HCT116 (cell line): ENCODE measurements at regions not wholly inside any gene's neighbourhood (a gene's known extent, or its start where the extent isn't known, plus 50 kb on each side); places are given as distances from the start of the nearest gene placed in this dataset.
A peak's percentile ranks its signal among the peaks of the same experiment; 100 is the strongest.

Source experiments
- ATAC-seq: fragments of 200-7000 bp; cut with Tn5 transposase; 2 replicates; pipeline ENCODE4 v1.9.1; 2020; ENCODE audit warnings: mild to moderate bottlenecking, moderate library complexity
- BruUV-seq: library from RNA; stranded (reverse); fragments of 400-500 nt; replicated peaks from 2 replicates; lab custom pipeline; 2021; lab: Mats Ljungman, UMichigan
- CTCF ChIA-PET: fragments of 300-600 bp; sonication (Branson Sonifier 250); formaldehyde crosslinking; loops from one replicate; lab custom pipeline; 2021; ENCODE audit warnings: antibody characterized with exemption; lab: Charles Lee
- POLR2A ChIA-PET: fragments of 300-600, 350-600 bp; sonication (Branson Sonifier 250); formaldehyde crosslinking; loops from one replicate; lab custom pipeline; 2021; ENCODE audit warnings: antibody characterized with exemption; lab: Charles Lee
- RAD21 ChIA-PET, 2 experiments: fragments of 300-600 bp; sonication (Branson Sonifier 250); formaldehyde crosslinking; loops; one replicate each; lab custom pipeline; 2023; ENCODE audit warnings: low total read pairs in 2 of 2; ENCODE audit not compliant: uncharacterized antibody in 2 of 2, unreplicated experiment in 2 of 2, low non-redundant PET in 1 of 2; lab: Charles Lee
- DNase-seq: peaks from one replicate; pipeline ENCODE4 v3.0.0-alpha.2; 2010; ENCODE audit warnings: low read depth, low spot score
- H2AFZ ChIP-seq: fragments of 200-600 bp; shearing (Covaris generic), sonication (generic); 2 replicates; pipeline ENCODE4 v1.6.1; 2017; ENCODE audit warnings: low read depth, mixed run types, mixed read lengths, antibody characterized with exemption, low read length; ENCODE audit not compliant: poor library complexity, severe bottlenecking
- H3K27ac ChIP-seq: 2 replicates; pipeline ENCODE4 v1.5.1; 2012; ENCODE audit warnings: low read depth, low read length
- H3K27me3 ChIP-seq: fragments of 200-600 bp; sonication (generic); 2 replicates; pipeline ENCODE4 v1.6.1; 2016; ENCODE audit warnings: mixed run types, low read length, mixed read lengths; ENCODE audit not compliant: insufficient read depth
- H3K36me3 ChIP-seq, 2 experiments: fragments of 200-500 bp in 1 of 2; fragments of 200-600 bp in 1 of 2; sonication (Bioruptor generic) in 1 of 2; sonication (generic) in 1 of 2; 2 replicates each; pipeline versions ENCODE4 v1.5.1 to v1.6.1; 2014 to 2016; ENCODE audit warnings: low read length in 2 of 2, inconsistent platforms in 1 of 2, mixed read lengths in 1 of 2, mixed run types in 1 of 2; ENCODE audit not compliant: insufficient read depth in 2 of 2, control insufficient read depth in 1 of 2
- H3K4me1 ChIP-seq, 2 experiments: fragments of 200-600 bp in 1 of 2; sonication (generic) in 1 of 2; 2 replicates each; pipeline versions ENCODE4 v1.5.1 to v1.6.1; 2012 to 2017; ENCODE audit warnings: low read length in 2 of 2, inconsistent platforms in 1 of 2, mild to moderate bottlenecking in 1 of 2, mixed read lengths in 1 of 2, mixed run types in 1 of 2, moderate library complexity in 1 of 2; ENCODE audit not compliant: insufficient read depth in 2 of 2, control insufficient read depth in 1 of 2
- H3K4me2 ChIP-seq: fragments of 200-600 bp; sonication (generic); 2 replicates; pipeline ENCODE4 v1.6.1; 2017; ENCODE audit warnings: mixed run types, low read length, mixed read lengths
- H3K4me3 ChIP-seq, 2 experiments: fragments of 200-600 bp in 1 of 2; sonication (generic) in 1 of 2; replicated peaks in 1 of 2; 2 replicates each; pipeline ENCODE4 v1.5.1; 2011 to 2016; ENCODE audit warnings: low read length in 2 of 2, control low read depth in 1 of 2, low read depth in 1 of 2, mild to moderate bottlenecking in 1 of 2, mixed read lengths in 1 of 2, mixed run types in 1 of 2
- H3K79me2 ChIP-seq: fragments of 200-600 bp; sonication (generic); 2 replicates; pipeline ENCODE4 v1.6.1; 2017; ENCODE audit warnings: mild to moderate bottlenecking, mixed run types, low read length, moderate library complexity, mixed read lengths; ENCODE audit not compliant: insufficient read depth
- H3K9ac ChIP-seq: fragments of 200-600 bp; sonication (generic); 2 replicates; pipeline ENCODE4 v1.6.1; 2016; ENCODE audit warnings: low read length, mixed read lengths
- H3K9me2 ChIP-seq: fragments of 200-600 bp; sonication (generic), shearing (Covaris generic); 2 replicates; pipeline ENCODE4 v1.6.1; 2017; ENCODE audit warnings: mixed run types, mild to moderate bottlenecking, moderate library complexity; ENCODE audit not compliant: insufficient read depth
- H3K9me3 ChIP-seq, 2 experiments: fragments of 200-500 bp in 1 of 2; fragments of 200-600 bp in 1 of 2; sonication (Bioruptor generic) in 1 of 2; sonication (generic) in 1 of 2; 2 replicates each; pipeline ENCODE4 v1.6.1; 2014 to 2017; ENCODE audit warnings: low read length in 2 of 2, mixed read lengths in 2 of 2, inconsistent platforms in 1 of 2, low read depth in 1 of 2, mild to moderate bottlenecking in 1 of 2, mixed run types in 1 of 2, moderate library complexity in 1 of 2; ENCODE audit not compliant: control insufficient read depth in 1 of 2, insufficient read depth in 1 of 2
- H4K20me1 ChIP-seq: fragments of 200-600 bp; sonication (generic), shearing (Covaris generic); 2 replicates; pipeline ENCODE4 v1.6.1; 2017; ENCODE audit warnings: mixed run types, mild to moderate bottlenecking, moderate library complexity; ENCODE audit not compliant: insufficient read depth
- CBX3 ChIP-seq: IDR thresholded peaks from 2 replicates; pipeline ENCODE4 v1.6.1; 2012; ENCODE audit warnings: low read depth
- CTCF ChIP-seq, 3 experiments: fragments of 200-600 bp in 1 of 3; sonication (generic) in 1 of 3; IDR thresholded peaks in 2 of 3; conservative IDR thresholded peaks in 1 of 3; 2 replicates each; pipeline ENCODE4 v1.5.1; 2012 to 2017; ENCODE audit warnings: low read depth in 2 of 3, low read length in 2 of 3, antibody characterized with exemption in 1 of 3, borderline replicate concordance in 1 of 3, control low read depth in 1 of 3, mild to moderate bottlenecking in 1 of 3, mixed read lengths in 1 of 3, mixed run types in 1 of 3, moderate library complexity in 1 of 3; ENCODE audit not compliant: insufficient read depth in 1 of 3
- EGR1 ChIP-seq: IDR thresholded peaks from 2 replicates; pipeline ENCODE4 v1.6.1; 2012; ENCODE audit warnings: low read depth
- ELF1 ChIP-seq: IDR thresholded peaks from 2 replicates; pipeline ENCODE4 v1.6.1; 2012; ENCODE audit warnings: low read depth, borderline replicate concordance
- EZH2 ChIP-seq: fragments of 200-600 bp; sonication (generic); IDR thresholded peaks from 2 replicates; pipeline ENCODE4 v1.6.1; 2017; ENCODE audit warnings: antibody characterized with exemption, mixed run types
- EZH2phosphoT487 ChIP-seq: fragments of 200-600 bp; IDR thresholded peaks from 2 replicates; pipeline ENCODE4 v1.6.1; 2018; ENCODE audit warnings: antibody characterized with exemption, borderline replicate concordance
- FOSL1 ChIP-seq: IDR thresholded peaks from 2 replicates; pipeline ENCODE4 v1.6.1; 2012; ENCODE audit warnings: low read depth
- JUND ChIP-seq: IDR thresholded peaks from 2 replicates; pipeline ENCODE4 v1.6.1; 2012
- MAX ChIP-seq: IDR thresholded peaks from 2 replicates; pipeline ENCODE4 v1.6.1; 2012
- POLR2A ChIP-seq: IDR thresholded peaks from 2 replicates; pipeline ENCODE4 v1.7.0; 2011; ENCODE audit warnings: borderline replicate concordance; ENCODE audit not compliant: insufficient read depth, insufficient read length; ENCODE audit errors: extremely low read depth
- POLR2AphosphoS5 ChIP-seq: IDR thresholded peaks from 2 replicates; pipeline ENCODE4 v1.6.1; 2011; ENCODE audit warnings: mild to moderate bottlenecking, low read depth, low read length, moderate library complexity
- RAD21 ChIP-seq: IDR thresholded peaks from 2 replicates; pipeline ENCODE4 v1.6.1; 2012; ENCODE audit warnings: low read depth, mild to moderate bottlenecking
- REST ChIP-seq: IDR thresholded peaks from 2 replicates; pipeline ENCODE4 v1.6.1; 2012; ENCODE audit warnings: low read depth
- SIN3A ChIP-seq: IDR thresholded peaks from 2 replicates; pipeline ENCODE4 v1.6.1; 2012; ENCODE audit warnings: low read depth
- SP1 ChIP-seq: IDR thresholded peaks from 2 replicates; pipeline ENCODE4 v1.6.1; 2012; ENCODE audit warnings: low read depth
- SRF ChIP-seq: IDR thresholded peaks from 2 replicates; pipeline ENCODE4 v1.6.1; 2012; ENCODE audit warnings: low read depth
- YY1 ChIP-seq: IDR thresholded peaks from 2 replicates; pipeline ENCODE4 v1.6.1; 2011; ENCODE audit warnings: low read length, low read depth, moderate library complexity, mild to moderate bottlenecking; ENCODE audit not compliant: insufficient replicate concordance; ENCODE audit errors: extremely low read depth
- ZBTB33 ChIP-seq: IDR thresholded peaks from 2 replicates; pipeline ENCODE4 v1.6.1; 2011; ENCODE audit warnings: mild to moderate bottlenecking, low read length, moderate library complexity; ENCODE audit not compliant: insufficient replicate concordance; ENCODE audit errors: extremely low read depth
- ZFX ChIP-seq: fragments of 450-650 bp; IDR thresholded peaks from 2 replicates; pipeline ENCODE4 v1.6.1; 2017
- ZNF274 ChIP-seq: fragments of 200-500 bp; sonication (Bioruptor generic); IDR thresholded peaks from 2 replicates; pipeline ENCODE4 v1.6.1; 2014; ENCODE audit warnings: mild to moderate bottlenecking, low read depth, low read length, inconsistent platforms
- intact Hi-C: fragments of 100-400 bp; cut with micrococcal nuclease; formaldehyde crosslinking; loops from 2 replicates; pipeline ENCODE4 v1.10.0; 2022

- BruUV-seq: no TSS peak
- no peak overlapping the region for H3K4me2 ChIP-seq
- H3K9me2 ChIP-seq: no peaks in the 10 kb centered on the region
- ChIA-PET RAD21 (no interaction called here), POLR2A (no interaction called here), CTCF (no interaction called here)
- H3K9ac ChIP-seq: no peak overlapping the region
- intact Hi-C loops: no loop called here
- no peak overlapping the region for H3K4me3 ChIP-seq
- no peak overlapping the region for H3K27ac ChIP-seq
- H3K9me3 ChIP-seq: no peaks in the 10 kb centered on the region; a peak in 1 of 4 replicates
- no peaks in the 10 kb centered on the region for H3K27me3 ChIP-seq
- H3K36me3 ChIP-seq: no peaks in the 10 kb centered on the region
- TF ChIP-seq POLR2AphosphoS5 (no peak), MAX (no peak), ZFX (no peak), EGR1 (no peak), REST (no peak), SP1 (no peak), CTCF (IDR thresholded peaks at IDR 0.05 in 2 of 3, conservative IDR thresholded peaks at IDR 0.05 in 1 of 3; ENCODE audit: borderline replicate concordance in 1 of 3, insufficient read depth in 1 of 3, low read depth in 2 of 3, low read length in 2 of 3) (no peak), EZH2phosphoT487 (no peak), YY1 (no peak), CBX3 (no peak), SRF (no peak), FOSL1 (no peak), ELF1 (no peak), ZBTB33 (no peak), ZNF274 (no peak), EZH2 (no peak), SIN3A (no peak), POLR2A (no peak), RAD21 (no peak), JUND (no peak)
- ATAC-seq (no peak), DNase-seq (no peak)
- peak overlapping the region; percentile 78 for H2AFZ ChIP-seq
- no peaks in the 10 kb centered on the region for H3K79me2 ChIP-seq
- no peaks in the 10 kb centered on the region for H4K20me1 ChIP-seq
- no peaks in the 10 kb centered on the region for H3K4me1 ChIP-seq
Measured at GRCh38 chr2:157173740-157174184, 83.7 kb upstream of the GALNT5 start.
